C4-2B (cell line): ENCODE measurements at regions not wholly inside any gene's neighbourhood (a gene's known extent, or its start where the extent isn't known, plus 50 kb on each side); places are given as distances from the start of the nearest gene placed in this dataset.
"Not testable (repeated sequence)": the region's sequence is repeated elsewhere in the genome, so short reads cannot be mapped to it uniquely, and the experiment has no call there.

Source experiments
- H3K27ac ChIP-seq: fragments of 450-650 bp; 2 replicates; pipeline ENCODE4 v1.5.1; 2017
- ZFX ChIP-seq: fragments of 450-650 bp; IDR thresholded peaks from 2 replicates; pipeline ENCODE4 v1.6.1; 2017
- TF ChIP-seq, protein P1 (sequence below): fragments of 450-650 bp; conservative IDR thresholded peaks from 2 replicates; pipeline ENCODE4 v1.5.1; 2017; ENCODE audit warnings: mild to moderate bottlenecking

- TF ChIP-seq, protein P1, sequence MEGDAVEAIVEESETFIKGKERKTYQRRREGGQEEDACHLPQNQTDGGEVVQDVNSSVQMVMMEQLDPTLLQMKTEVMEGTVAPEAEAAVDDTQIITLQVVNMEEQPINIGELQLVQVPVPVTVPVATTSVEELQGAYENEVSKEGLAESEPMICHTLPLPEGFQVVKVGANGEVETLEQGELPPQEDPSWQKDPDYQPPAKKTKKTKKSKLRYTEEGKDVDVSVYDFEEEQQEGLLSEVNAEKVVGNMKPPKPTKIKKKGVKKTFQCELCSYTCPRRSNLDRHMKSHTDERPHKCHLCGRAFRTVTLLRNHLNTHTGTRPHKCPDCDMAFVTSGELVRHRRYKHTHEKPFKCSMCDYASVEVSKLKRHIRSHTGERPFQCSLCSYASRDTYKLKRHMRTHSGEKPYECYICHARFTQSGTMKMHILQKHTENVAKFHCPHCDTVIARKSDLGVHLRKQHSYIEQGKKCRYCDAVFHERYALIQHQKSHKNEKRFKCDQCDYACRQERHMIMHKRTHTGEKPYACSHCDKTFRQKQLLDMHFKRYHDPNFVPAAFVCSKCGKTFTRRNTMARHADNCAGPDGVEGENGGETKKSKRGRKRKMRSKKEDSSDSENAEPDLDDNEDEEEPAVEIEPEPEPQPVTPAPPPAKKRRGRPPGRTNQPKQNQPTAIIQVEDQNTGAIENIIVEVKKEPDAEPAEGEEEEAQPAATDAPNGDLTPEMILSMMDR, result no peak
- TF ChIP-seq ZFX, result no peak
- H3K27ac ChIP-seq, result no peak overlapping the region
Measured at GRCh38 chr22:22773427-22773826, 114.2 kb upstream of the IGLL5 start.

- no peak overlapping the region for H3K27ac ChIP-seq
- TF ChIP-seq, protein P1, result no peak
- TF ChIP-seq ZFX, result no peak
Measured at GRCh38 chr22:22773979-22774604, 113.5 kb upstream of the IGLL5 start.

DNA sequence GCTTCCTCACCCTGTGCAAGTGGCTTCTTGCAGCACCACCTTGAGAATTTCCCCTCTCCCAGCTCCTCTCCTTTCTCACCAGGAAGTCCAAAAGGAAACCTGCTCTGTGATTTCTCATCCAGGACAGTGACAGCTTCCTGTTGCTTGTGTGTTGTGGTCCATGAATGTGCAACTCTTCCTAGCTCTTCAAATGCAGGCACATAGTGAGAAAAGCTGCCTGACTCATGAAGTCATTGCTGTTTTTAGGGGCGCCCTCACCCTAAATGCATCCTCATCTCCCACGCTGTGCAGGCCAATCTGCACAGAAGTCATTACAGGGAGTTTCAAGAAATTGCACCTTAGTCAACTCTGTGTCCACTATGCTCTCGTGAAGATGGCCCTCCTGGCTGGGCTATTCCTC is 112.9 kb upstream of the IGLL5 start:
- H3K27ac ChIP-seq, result not testable (repeated sequence)

DNA sequence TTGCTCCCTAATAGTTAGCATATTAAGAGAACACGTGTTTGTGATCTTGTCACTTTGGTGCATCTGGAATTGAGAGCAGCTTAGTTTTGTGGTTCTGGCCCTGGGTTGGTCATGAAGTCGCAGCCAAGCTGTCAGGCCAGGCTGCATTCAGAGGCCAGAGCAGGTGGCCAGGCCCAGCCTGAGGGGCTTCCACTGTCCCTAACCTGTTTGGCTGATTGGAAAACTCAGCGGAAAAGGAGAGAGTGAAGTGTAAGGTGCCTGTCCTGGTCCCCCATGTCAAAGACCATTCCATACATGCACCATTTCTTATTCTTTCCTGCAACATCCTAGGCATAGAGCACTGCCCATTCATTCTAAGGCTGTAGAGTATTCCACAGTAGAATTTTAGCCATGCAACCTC is 111.5 kb upstream of the IGLL5 start:
- TF ChIP-seq, protein P1, result no peak
- no peak for TF ChIP-seq ZFX
- H3K27ac ChIP-seq, result no peak overlapping the region

GRCh38 chr22:22779213-22779612 is 108.4 kb upstream of the IGLL5 start:
- TF ChIP-seq, protein P1, result no peak
- TF ChIP-seq ZFX, result no peak

DNA sequence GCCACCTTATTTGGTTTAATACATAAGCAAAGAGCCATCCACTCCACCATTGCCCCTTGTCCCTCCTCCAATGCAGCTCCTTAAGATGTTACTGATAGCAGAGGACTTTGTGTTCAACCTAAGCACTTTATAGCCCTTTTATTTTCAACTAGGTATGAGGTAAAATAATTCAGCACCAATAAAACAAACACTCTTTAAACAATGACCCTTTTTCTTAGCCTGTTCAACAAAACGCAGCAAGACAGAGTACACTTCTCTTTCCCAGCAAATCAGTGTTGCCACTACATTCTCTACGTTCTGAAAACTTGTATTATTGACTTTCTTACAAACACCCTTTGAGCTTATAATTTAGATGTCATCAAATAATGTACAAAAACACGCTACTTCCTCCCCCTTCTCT is 104.0 kb upstream of the IGLL5 start:
- TF ChIP-seq, protein P1, result no peak
- TF ChIP-seq ZFX, result no peak
- no peak overlapping the region for H3K27ac ChIP-seq

More at GRCh38 chr22:22779213-22779612, 108.4 kb upstream of the IGLL5 start:
- no peak overlapping the region for H3K27ac ChIP-seq

DNA sequence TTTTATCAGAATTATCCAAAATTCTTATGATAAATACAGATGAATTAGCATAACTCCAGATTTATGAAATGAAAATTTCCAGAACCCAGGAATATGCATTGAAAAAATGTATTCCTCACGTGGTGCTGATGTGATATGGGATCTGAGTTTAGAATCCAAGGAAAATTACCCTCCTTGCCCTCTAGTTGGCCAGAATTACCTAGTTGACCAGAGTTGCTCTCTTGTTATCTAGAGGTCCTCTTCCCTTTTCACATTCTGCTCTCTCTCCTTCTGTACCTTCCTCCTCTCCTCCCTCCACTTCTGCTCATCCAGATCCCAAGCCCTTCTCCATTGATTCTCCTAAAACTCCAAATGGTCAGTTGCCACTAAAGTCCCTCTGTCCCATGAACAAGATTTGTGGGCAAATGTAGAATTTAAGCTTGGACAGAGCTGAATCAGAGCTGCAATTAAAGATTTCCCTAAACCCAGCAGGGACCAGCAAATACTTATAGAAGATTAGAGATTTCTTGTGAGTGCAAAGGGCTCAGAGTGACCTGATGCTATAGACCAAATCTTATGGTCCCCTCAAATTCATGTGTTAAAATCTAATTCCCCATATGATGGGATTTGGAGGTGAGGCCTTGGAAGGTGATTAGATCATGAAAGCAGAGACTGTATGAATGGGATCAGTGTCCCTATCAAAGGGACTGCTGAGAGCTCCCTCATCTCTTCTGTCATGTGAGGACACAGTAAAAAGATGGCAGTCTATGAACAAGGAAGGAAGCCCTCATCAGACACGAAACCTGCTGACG is 103.2 kb upstream of the IGLL5 start:
- no peak overlapping the region for H3K27ac ChIP-seq
- TF ChIP-seq, protein P1, result peak; percentile 12; the same call in 1 of the 2 replicates
- TF ChIP-seq ZFX, result no peak
